HepG2 (cell line): ENCODE measurements at regions not wholly inside any gene's neighbourhood (a gene's known extent, or its start where the extent isn't known, plus 50 kb on each side); places are given as distances from the start of the nearest gene placed in this dataset.

Experiments
- ATAC-seq: fragments of 200-7000 bp; cut with Tn5 transposase; 3 replicates; pipeline ENCODE4 v1.9.1; 2020; ENCODE audit warnings: mild to moderate bottlenecking, moderate library complexity
- BruUV-seq: library from RNA; stranded (reverse); fragments of 400-500 nt; replicated peaks from 2 replicates; lab custom pipeline; 2021; lab: Mats Ljungman, UMichigan
- CTCF ChIA-PET: fragments of 300-600 bp; formaldehyde crosslinking; extraction: SDS; loops from one replicate; lab custom pipeline; 2021; ENCODE audit warnings: low total read pairs, inconsistent platforms, low intra/inter-chr PET ratio; lab: Yijun Ruan, JAX
- POLR2A ChIA-PET: fragments of 350-600 bp; sonication (Branson Sonifier 250); formaldehyde crosslinking; loops from one replicate; lab custom pipeline; 2020; ENCODE audit warnings: antibody characterized with exemption, inconsistent platforms; lab: Yijun Ruan, JAX
- DNase-seq: peaks from one replicate; pipeline ENCODE4 v3.0.0-alpha.2; 2015; ENCODE audit warnings: low spot score
- FAIRE-seq: peaks from 3 replicates; lab custom pipeline; 2011; peaks lifted over from hg19 to GRCh38; lab: Jason Lieb, UNC
- H2AFZ ChIP-seq: one replicate; pipeline ENCODE4 v1.6.1; 2011; ENCODE audit warnings: low read length, inconsistent platforms
- H3K27ac ChIP-seq: fragments of 300-600 bp; 3 replicates; pipeline ENCODE4 v1.8.0; 2011; ENCODE audit warnings: mixed run types, mild to moderate bottlenecking, mixed read lengths, low read length, inconsistent platforms; ENCODE audit not compliant: insufficient read depth; ENCODE audit errors: extremely low read length
- H3K27me3 ChIP-seq, 2 experiments: fragments of 200-600 bp in 1 of 2; 2 replicates in 1 of 2; 3 replicates in 1 of 2; pipeline versions ENCODE4 v1.6.0 to v1.8.0; 2011; ENCODE audit warnings: low read length in 2 of 2, mild to moderate bottlenecking in 2 of 2, moderate library complexity in 2 of 2, inconsistent platforms in 1 of 2; ENCODE audit not compliant: insufficient read depth in 2 of 2, control insufficient read depth in 1 of 2
- H3K36me3 ChIP-seq, 2 experiments: fragments of 200-600 bp in 1 of 2; replicated peaks in 1 of 2; 2 replicates in 1 of 2; 3 replicates in 1 of 2; pipeline versions ENCODE4 v1.5.1 to v1.8.0; 2011; ENCODE audit warnings: low read length in 2 of 2, inconsistent platforms in 1 of 2; ENCODE audit not compliant: insufficient read depth in 2 of 2, control insufficient read depth in 1 of 2
- H3K4me1 ChIP-seq: 2 replicates; pipeline ENCODE4 v1.5.1; 2012; ENCODE audit warnings: low read length, inconsistent platforms; ENCODE audit not compliant: insufficient read depth
- H3K4me2 ChIP-seq: 2 replicates; pipeline ENCODE4 v1.6.0; 2011; ENCODE audit warnings: low read depth, low read length, inconsistent platforms
- H3K4me3 ChIP-seq, 3 experiments: fragments of 200-600 bp in 1 of 3; sonication (generic), shearing (Covaris generic) in 1 of 3; replicated peaks in 1 of 3; 2 replicates each; pipeline ENCODE4 v1.5.1; 2011 to 2016; ENCODE audit warnings: low read length in 3 of 3, inconsistent platforms in 2 of 3, low read depth in 2 of 3, mild to moderate bottlenecking in 2 of 3, control low read depth in 1 of 3, mixed read lengths in 1 of 3; ENCODE audit not compliant: insufficient read depth in 1 of 3
- H3K79me2 ChIP-seq: one replicate; pipeline ENCODE4 v1.6.1; 2011; ENCODE audit warnings: low read length, inconsistent platforms; ENCODE audit not compliant: insufficient read depth
- H3K9ac ChIP-seq: 2 replicates; pipeline ENCODE4 v1.6.0; 2011; ENCODE audit warnings: mild to moderate bottlenecking, low read depth, low read length, inconsistent platforms; ENCODE audit not compliant: insufficient read depth
- H3K9me3 ChIP-seq: 2 replicates; pipeline ENCODE4 v1.5.1; 2012; ENCODE audit warnings: mild to moderate bottlenecking, low read length
- H4K20me1 ChIP-seq: 2 replicates; pipeline ENCODE4 v1.6.0; 2011; ENCODE audit warnings: inconsistent platforms, mild to moderate bottlenecking, low read length, moderate library complexity; ENCODE audit not compliant: insufficient read depth
- CHD4 ChIP-seq: fragments of 200-600 bp; sonication (generic); IDR thresholded peaks from 2 replicates; pipeline ENCODE4 v1.7.0; 2017; ENCODE audit warnings: mild to moderate bottlenecking, low read length, borderline replicate concordance
- FOXO1 ChIP-seq: sonication (generic); formaldehyde crosslinking; IDR thresholded peaks from 2 replicates; pipeline ENCODE4 v1.4.0; 2020; ENCODE audit warnings: missing genetic modification reagents
- GATAD2A ChIP-seq: IDR thresholded peaks from 2 replicates; pipeline ENCODE4 v1.6.1; 2016
- NPAS2 ChIP-seq: sonication (generic); formaldehyde crosslinking; IDR thresholded peaks from 2 replicates; pipeline ENCODE4 v1.8.0; 2022; ENCODE audit warnings: mild to moderate bottlenecking, missing genetic modification reagents, borderline replicate concordance
- NR3C1 ChIP-seq: sonication (generic); formaldehyde crosslinking; IDR thresholded peaks from 2 replicates; pipeline ENCODE4 v1.4.0; 2020; ENCODE audit warnings: missing genetic modification reagents
- POGZ ChIP-seq: sonication (generic); formaldehyde crosslinking; IDR thresholded peaks from 2 replicates; pipeline ENCODE4 v1.4.0; 2020; ENCODE audit warnings: mild to moderate bottlenecking, missing genetic modification reagents
- SAFB2 ChIP-seq: sonication (generic); formaldehyde crosslinking; IDR thresholded peaks from 2 replicates; pipeline ENCODE4 v1.5.1; 2020; ENCODE audit warnings: missing genetic modification reagents, low read depth, mild to moderate bottlenecking, borderline replicate concordance
- SMAD9 ChIP-seq: sonication (generic); formaldehyde crosslinking; IDR thresholded peaks from 2 replicates; pipeline ENCODE4 v1.5.1; 2020; ENCODE audit warnings: mild to moderate bottlenecking, missing genetic modification reagents
- SOX13 ChIP-seq, 3 experiments: fragments of 450-650 bp in 1 of 3; sonication (generic) in 1 of 3; formaldehyde crosslinking in 1 of 3; IDR thresholded peaks in 2 of 3; conservative IDR thresholded peaks in 1 of 3; 2 replicates each; pipeline versions ENCODE4 v1.5.0 to v1.6.1; 2016 to 2020; ENCODE audit warnings: antibody characterized with exemption in 1 of 3, mild to moderate bottlenecking in 1 of 3, missing compliant biosample characterization in 1 of 3, missing genetic modification reagents in 1 of 3, moderate library complexity in 1 of 3
- ZMYM3 ChIP-seq: sonication (generic); formaldehyde crosslinking; IDR thresholded peaks from 2 replicates; pipeline ENCODE4 v1.5.1; 2020; ENCODE audit warnings: mild to moderate bottlenecking, missing genetic modification reagents
- ZNF24 ChIP-seq: fragments of 450-650 bp; IDR thresholded peaks from 2 replicates; pipeline ENCODE4 v1.6.1; 2017; ENCODE audit warnings: antibody characterized with exemption, mild to moderate bottlenecking
- ZNF557 ChIP-seq: sonication (generic); formaldehyde crosslinking; IDR thresholded peaks from 2 replicates; pipeline ENCODE4 v1.4.0; 2020; ENCODE audit warnings: missing genetic modification reagents
- ZNF672 ChIP-seq: sonication (generic); formaldehyde crosslinking; IDR thresholded peaks from 2 replicates; pipeline ENCODE4 v1.8.1; 2022; ENCODE audit warnings: missing genetic modification reagents
- ZNF773 ChIP-seq: sonication (generic); formaldehyde crosslinking; IDR thresholded peaks from 2 replicates; pipeline ENCODE4 v1.4.0; 2020; ENCODE audit warnings: missing genetic modification reagents, borderline replicate concordance
- ZNF891 ChIP-seq: sonication (generic); formaldehyde crosslinking; IDR thresholded peaks from 2 replicates; pipeline ENCODE4 v1.5.0; 2020; ENCODE audit warnings: mild to moderate bottlenecking, missing genetic modification reagents
- WGBS: methylation state at CpG from one replicate; pipeline ENCODE4 v1.1.6; 2017; ENCODE audit warnings: low lambda C conversion rate; 5-methylcytosine and 5-hydroxymethylcytosine counted together
- in situ Hi-C: cut with HindIII; loops from 2 replicates; pipeline ENCODE4 v1.10.0; 2017; ENCODE audit warnings: low pct_unique_long_range_greater_than_20kb; ENCODE audit not compliant: extremely low pct_ligation_motif_present
- intact Hi-C: fragments of 100-400 bp; cut with micrococcal nuclease; formaldehyde crosslinking; loops from one replicate; pipeline ENCODE4 v1.10.0; 2022; ENCODE audit not compliant: unreplicated experiment
- TF ChIP-seq, protein P1 (sequence below): sonication (generic); formaldehyde crosslinking; IDR thresholded peaks from 2 replicates; pipeline ENCODE4 v1.4.0; 2020; ENCODE audit warnings: missing genetic modification reagents
- TF ChIP-seq, protein P2 (sequence below): sonication (generic); formaldehyde crosslinking; IDR thresholded peaks from 2 replicates; pipeline ENCODE4 v1.5.1; 2020; ENCODE audit warnings: missing genetic modification reagents, mild to moderate bottlenecking, borderline replicate concordance
- TF ChIP-seq, protein P3 (sequence below): sonication (generic); formaldehyde crosslinking; IDR thresholded peaks from 2 replicates; pipeline ENCODE4 v1.4.0; 2020; ENCODE audit warnings: missing genetic modification reagents

DNA sequence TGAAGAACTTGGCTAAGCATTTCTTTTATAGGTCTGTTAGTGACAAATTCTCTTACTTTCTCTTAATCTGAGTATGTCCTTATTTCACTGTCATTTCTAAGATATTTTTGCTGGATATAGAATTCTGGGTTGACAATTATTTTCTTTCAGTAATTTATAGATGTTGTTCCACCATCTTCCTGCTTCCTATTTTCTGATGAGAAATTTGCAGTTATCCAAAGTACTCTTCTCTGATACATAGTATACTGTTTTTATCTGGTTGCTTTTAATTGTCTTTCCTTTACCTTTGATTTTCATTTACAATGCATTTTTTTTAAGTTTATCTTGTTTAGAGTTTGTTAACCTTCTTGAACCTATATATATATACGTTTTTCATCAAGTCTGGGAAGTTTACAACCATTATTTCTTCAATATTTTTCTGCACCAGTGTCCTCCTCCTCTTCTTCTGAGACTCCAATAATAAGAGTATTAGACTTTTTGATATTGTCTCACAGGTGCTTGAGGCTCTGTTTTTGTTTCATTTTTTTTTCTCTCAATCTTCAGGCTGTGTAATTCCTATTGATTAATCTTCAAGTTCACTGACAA is 101.6 kb upstream of the INSIG1 start:
- Histone ChIP-seq H2AFZ (no peak overlapping the region), H3K9ac (no peak overlapping the region), H3K79me2 (no peaks in the 10 kb centered on the region), H3K4me2 (no peak overlapping the region), H3K4me1 (no peaks in the 10 kb centered on the region), H4K20me1 (no peaks in the 10 kb centered on the region), H3K36me3 (no peaks in the 10 kb centered on the region), H3K27ac (no peak overlapping the region), H3K9me3 (no peaks in the 10 kb centered on the region), H3K27me3 (peaks cover 2 to 32% of the 10 kb centered on the region in 2 experiments; a peak in 3 of 5 replicates), H3K4me3 (no peak overlapping the region)
- WGBS: 2% methylated on average over 1 of the region's 1 CpG
- in situ Hi-C loops (no loop called here), intact Hi-C loops (no loop called here)
- CTCF ChIA-PET: no interaction called here
- BruUV-seq: no TSS peak
- no peak for FAIRE-seq
- no peak for DNase-seq
- TF ChIP-seq SOX13 (IDR thresholded peaks at IDR 0.05) (no peak), SOX13 (CRISPR knock-in tag; conservative IDR thresholded peaks at IDR 0.05 in 1 of 2, IDR thresholded peaks at IDR 0.05 in 1 of 2) (no peak), NR3C1 (CRISPR knock-in tag) (no peak), ZNF891 (CRISPR knock-in tag) (no peak), POGZ (CRISPR knock-in tag) (no peak), ZMYM3 (CRISPR knock-in tag) (no peak), CHD4 (no peak), ZNF557 (CRISPR knock-in tag) (no peak), SAFB2 (CRISPR knock-in tag) (no peak), ZNF672 (CRISPR knock-in tag) (no peak), SMAD9 (CRISPR knock-in tag) (no peak), ZNF773 (CRISPR knock-in tag) (no peak), FOXO1 (no peak), ZNF24 (no peak), GATAD2A (CRISPR knock-in tag) (no peak), NPAS2 (CRISPR knock-in tag) (no peak)
- TF ChIP-seq, protein P1, sequence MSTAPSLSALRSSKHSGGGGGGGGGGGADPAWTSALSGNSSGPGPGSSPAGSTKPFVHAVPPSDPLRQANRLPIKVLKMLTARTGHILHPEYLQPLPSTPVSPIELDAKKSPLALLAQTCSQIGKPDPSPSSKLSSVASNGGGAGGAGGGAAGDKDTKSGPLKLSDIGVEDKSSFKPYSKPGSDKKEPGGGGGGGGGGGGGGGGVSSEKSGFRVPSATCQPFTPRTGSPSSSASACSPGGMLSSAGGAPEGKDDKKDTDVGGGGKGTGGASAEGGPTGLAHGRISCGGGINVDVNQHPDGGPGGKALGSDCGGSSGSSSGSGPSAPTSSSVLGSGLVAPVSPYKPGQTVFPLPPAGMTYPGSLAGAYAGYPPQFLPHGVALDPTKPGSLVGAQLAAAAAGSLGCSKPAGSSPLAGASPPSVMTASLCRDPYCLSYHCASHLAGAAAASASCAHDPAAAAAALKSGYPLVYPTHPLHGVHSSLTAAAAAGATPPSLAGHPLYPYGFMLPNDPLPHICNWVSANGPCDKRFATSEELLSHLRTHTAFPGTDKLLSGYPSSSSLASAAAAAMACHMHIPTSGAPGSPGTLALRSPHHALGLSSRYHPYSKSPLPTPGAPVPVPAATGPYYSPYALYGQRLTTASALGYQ (CRISPR knock-in tag): no peak
- TF ChIP-seq, protein P2, sequence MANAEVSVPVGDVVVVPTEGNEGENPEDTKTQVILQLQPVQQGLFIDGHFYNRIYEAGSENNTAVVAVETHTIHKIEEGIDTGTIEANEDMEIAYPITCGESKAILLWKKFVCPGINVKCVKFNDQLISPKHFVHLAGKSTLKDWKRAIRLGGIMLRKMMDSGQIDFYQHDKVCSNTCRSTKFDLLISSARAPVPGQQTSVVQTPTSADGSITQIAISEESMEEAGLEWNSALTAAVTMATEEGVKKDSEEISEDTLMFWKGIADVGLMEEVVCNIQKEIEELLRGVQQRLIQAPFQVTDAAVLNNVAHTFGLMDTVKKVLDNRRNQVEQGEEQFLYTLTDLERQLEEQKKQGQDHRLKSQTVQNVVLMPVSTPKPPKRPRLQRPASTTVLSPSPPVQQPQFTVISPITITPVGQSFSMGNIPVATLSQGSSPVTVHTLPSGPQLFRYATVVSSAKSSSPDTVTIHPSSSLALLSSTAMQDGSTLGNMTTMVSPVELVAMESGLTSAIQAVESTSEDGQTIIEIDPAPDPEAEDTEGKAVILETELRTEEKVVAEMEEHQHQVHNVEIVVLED (CRISPR knock-in tag): no peak
- TF ChIP-seq, protein P3, sequence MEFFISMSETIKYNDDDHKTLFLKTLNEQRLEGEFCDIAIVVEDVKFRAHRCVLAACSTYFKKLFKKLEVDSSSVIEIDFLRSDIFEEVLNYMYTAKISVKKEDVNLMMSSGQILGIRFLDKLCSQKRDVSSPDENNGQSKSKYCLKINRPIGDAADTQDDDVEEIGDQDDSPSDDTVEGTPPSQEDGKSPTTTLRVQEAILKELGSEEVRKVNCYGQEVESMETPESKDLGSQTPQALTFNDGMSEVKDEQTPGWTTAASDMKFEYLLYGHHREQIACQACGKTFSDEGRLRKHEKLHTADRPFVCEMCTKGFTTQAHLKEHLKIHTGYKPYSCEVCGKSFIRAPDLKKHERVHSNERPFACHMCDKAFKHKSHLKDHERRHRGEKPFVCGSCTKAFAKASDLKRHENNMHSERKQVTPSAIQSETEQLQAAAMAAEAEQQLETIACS: no peak
- no peak for ATAC-seq
- POLR2A ChIA-PET: no interaction called here
